GM21447 (cell line): ENCODE measurements at regions not wholly inside any gene's neighbourhood (a gene's known extent, or its start where the extent isn't known, plus 50 kb on each side); places are given as distances from the start of the nearest gene placed in this dataset.

ENCODE experiments used
- ATAC-seq: cut with Tn5 transposase; IDR thresholded peaks from one replicate; pipeline ENCODE4 v1.9.1; 2021; ENCODE audit not compliant: unreplicated experiment

DNA sequence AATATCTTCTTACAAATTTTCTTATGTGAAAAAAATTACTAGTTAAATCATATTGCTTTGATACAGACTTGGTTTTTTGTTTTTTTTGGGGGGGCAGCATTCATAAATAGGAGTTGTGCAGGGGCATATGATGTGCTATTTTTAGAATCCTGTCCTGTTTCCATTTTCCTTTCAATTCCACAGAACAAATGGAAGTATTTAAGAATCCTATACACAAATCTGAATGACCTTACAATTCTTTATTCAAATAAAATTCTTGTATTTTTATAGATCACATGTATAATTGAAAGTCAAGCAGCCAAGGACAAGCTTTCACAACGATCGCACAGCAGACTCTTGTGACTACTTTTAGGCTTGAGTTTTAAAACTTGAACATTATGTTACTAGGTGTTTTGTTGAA, 523.9 kb downstream of the ANKRD50 start:
- ATAC-seq: no peak

DNA sequence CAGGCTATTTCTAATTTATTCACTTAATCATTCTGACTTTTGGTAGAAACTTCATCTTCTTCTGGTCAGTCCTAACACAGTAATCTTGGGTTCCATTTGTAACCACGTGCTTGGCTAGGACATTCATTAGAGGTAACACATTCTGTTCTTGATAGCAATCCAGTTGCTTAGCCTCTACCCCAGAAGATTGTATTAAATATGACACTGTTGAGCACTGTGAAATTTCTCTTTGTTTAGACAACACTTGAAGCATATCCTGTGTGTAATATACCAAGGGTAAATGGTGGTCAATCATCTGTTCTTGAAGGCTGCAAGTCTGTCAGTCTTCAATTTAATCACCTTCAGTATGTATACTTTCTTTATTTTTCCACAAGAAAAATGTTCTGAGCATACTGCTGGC, 523.0 kb downstream of the ANKRD50 start:
- no peak for ATAC-seq

DNA sequence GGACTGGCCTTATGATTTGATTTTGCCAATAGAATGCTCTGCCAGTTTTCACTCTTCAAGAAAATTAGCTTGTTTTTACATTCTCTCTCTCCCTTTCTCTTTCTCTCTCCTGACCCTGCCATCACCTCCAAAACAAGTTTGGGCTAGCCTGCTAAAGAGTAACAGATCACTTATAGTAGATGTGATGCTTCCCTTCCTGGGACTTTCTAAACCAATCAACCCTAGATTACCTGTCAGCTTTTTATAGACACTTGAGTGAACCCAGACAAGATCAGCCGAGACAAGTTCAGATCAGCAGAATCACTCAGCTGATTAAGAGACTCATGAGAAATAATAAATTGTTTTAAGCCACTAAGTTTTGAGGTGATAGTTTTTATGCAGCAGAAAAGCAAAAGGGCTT, 521.2 kb downstream of the ANKRD50 start:
- no peak for ATAC-seq

DNA sequence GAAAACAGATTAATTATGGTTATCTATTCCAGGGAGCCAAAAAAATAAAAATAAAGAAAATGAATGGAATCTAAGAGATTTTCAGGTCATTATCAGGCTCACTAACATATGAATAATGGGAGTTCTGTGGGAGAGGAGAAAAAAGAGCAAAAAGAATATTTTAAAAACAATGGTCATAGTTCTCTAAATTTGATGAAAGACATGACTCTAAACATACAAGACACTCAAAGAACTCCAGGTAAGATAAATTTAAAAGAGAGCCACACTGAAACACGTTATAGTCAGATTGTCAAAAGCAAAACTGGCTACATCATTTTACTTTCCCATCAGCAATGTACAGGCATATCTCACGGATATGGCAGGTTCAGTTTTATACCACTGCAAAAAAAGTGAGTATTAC, 520.0 kb downstream of the ANKRD50 start:
- no peak for ATAC-seq

DNA sequence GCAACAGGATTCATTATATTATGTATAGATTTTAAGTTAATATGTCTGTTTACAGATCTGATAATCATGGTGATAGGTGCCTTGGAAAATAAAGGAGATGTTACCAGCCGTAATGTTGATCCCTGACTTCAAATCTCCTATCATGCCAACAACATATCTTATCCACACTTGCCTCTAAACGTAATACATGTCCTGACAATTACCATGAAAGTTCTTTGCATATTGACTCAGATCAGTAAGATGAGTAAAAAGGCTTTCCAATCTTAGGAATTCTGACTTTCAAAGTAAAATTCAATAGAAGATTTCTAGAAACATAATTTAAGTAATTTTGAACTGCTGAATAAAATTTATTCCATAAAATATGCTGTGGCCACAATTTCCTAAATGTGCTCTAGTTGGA, 513.3 kb downstream of the ANKRD50 start:
- no peak for ATAC-seq

DNA sequence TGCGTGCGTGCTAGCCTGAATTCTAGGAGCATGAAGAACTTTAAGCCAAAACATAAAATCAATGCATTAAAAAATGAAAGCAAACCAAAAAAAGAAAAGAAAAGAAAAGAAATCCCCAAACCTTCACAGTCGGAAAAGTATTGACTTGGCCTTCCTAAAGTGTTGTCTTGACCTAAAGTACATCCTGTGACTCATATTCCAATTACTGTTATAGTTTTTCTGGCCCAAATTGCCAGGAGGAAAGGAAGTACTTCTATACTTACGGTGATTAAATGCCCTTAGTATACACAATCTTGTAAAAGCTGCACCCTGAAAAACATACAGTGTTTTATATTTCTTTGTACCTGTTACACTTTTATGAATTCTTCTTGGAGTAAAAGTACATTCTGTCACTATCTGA, 512.8 kb downstream of the ANKRD50 start:
- ATAC-seq: no peak

DNA sequence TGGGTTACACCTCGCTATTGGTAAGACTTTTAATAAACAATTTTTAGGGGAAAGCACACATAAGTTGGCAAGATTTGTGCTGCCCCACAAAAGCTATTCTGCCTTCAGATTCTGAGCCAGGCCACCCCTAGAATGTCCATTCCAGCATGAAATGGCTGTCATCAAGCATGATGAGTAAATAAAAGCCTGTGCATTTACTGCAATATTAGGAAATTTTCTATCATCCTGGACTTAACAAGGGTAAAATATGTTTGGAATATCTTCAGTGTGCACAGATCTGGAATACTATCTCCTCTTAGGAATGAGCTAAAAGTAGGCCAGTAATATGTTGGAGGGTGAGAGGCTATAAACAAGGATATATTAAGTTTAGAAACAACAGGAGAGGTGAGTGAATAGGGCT, 510.9 kb downstream of the ANKRD50 start:
- ATAC-seq: no peak

DNA sequence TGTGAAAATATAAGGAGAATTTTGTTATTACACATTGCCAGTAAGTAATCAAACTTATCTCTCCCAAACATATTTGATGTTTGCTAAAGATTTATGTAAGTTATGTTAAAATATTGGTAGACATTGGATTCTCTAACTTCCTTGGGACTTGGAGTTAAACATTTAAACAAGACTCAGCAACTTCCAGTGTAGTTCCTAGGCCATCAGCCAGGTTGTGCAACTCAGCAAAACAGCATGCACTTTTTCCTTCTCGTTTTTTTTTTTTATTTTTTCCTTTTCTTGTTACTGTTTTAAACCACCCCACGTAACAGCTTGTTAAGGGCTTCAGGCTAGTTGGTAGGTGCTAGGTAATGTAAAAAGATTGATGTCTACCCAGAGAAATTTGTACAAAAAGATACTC, 510.4 kb downstream of the ANKRD50 start:
- no peak for ATAC-seq

DNA sequence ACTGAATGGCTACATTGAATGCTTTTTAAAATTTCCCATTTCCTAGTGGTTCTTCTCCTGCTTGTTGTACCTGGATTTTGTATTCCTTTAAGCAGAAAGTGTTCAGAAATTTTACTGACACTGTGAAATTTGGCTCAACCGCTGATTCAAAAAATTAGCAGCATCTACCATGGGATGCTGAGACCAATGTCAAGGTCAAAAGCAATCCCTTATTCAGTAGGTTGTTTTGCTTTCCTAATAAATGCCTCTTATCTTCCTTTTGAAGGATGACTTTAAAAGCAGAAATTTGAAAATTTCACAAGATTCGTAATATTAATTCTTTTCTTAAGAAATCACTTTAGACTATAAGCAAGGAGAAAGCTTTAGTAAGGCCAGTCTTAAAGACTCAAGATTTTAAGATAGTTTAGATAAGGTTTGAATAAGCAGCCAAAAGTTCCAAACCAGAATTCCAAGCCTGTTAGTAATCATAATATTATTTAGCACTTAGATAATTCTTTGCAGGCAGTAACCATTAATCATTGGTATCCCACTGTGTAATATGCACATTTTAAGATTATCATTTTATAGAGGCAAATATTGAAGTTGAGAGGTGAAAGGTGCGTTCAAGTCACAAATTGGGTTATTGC, 508.8 kb downstream of the ANKRD50 start:
- ATAC-seq: no peak

DNA sequence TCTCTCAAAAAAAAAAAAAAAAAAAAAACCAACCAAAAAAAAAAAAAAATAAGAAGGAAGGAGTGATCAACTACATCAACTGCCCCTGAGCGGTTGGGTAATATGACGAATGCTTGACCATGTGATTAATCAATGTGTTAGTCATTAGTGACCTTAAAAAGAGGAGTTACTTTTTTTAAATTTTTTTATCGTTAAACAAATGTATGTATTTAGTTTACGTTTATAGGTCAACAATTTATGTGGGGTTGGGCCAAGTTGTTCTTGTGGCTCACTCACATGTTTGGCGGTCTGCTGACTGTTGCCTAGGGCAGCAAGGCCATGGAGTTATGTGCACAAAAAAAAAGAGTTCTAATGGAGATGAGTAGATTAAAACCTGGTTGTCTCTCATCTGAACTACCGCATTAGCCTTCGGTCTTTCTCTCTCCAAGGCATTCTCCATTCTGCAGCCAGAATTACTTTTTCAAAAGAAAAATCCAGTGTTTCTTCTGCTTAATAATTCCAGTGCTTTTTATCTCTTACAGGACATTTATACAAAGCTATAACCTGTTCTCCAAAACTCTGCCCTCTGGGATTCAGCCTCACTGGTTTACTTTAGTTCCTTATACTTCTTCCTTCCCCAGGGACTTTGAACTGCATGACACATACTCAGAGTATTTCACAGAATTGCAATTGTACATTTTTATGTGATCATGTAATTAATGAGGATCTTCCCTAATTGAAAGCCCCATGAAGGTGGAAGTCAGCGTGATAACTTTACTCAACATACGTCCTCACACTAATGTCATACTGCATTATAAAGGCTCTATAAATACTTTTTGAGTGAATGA, 505.5 kb downstream of the ANKRD50 start:
- no peak for ATAC-seq

DNA sequence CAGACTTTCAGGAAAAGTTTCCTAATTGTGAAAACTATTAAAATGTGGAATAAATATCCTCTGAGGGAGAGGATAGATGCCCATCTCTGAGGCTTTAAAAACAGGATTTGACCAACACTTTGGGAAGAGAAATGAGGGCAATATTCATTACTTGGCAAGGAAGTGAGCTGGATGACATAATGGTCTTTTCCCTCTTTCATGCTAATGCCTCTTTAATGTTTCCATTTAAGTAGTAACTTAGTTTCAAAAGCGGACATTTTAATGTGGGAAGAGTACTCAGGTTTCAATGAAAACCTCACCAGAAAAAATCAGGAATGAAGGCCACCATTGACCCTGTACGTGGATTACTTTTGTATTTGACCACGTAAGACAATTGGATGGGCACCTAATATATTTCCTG, 503.3 kb downstream of the ANKRD50 start:
- no peak for ATAC-seq

DNA sequence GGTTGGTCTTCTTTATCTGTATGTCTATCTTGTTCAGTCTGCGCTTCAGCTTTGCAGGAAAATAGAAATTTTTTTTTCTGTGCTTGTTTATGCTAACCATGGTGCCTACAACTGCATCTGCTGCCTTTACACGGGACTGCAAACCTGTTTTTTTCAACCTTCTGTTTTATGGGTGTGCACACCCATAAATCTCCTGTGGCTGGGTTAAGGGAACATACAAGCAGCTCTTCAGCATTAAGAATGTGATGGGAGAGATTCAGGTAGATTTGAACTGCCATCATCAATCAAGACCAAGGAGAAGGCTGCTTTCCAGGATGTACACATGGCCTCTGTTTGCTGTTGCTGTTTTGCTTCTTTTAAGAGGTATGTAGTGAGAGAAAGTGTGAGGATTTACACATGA, 502.9 kb downstream of the ANKRD50 start:
- no peak for ATAC-seq

DNA sequence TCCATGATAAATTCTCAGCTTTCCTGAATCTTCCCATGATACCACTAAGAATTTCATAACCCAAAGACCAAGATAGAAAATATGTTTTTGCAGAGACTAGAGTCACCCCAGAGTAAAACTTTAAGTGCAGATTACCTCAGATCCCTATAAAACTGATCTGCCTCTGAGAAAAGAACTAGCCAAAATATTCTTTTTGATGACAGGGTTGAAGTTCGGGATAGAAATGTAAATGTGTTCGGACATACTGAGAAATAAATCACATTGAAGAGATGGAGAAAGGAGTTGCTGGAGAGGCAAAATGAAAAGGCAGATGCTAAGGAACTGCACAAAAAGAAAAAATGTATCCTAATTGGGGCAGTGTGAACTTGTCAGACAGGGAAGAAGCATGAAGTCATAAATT, 501.8 kb downstream of the ANKRD50 start:
- ATAC-seq: no peak

DNA sequence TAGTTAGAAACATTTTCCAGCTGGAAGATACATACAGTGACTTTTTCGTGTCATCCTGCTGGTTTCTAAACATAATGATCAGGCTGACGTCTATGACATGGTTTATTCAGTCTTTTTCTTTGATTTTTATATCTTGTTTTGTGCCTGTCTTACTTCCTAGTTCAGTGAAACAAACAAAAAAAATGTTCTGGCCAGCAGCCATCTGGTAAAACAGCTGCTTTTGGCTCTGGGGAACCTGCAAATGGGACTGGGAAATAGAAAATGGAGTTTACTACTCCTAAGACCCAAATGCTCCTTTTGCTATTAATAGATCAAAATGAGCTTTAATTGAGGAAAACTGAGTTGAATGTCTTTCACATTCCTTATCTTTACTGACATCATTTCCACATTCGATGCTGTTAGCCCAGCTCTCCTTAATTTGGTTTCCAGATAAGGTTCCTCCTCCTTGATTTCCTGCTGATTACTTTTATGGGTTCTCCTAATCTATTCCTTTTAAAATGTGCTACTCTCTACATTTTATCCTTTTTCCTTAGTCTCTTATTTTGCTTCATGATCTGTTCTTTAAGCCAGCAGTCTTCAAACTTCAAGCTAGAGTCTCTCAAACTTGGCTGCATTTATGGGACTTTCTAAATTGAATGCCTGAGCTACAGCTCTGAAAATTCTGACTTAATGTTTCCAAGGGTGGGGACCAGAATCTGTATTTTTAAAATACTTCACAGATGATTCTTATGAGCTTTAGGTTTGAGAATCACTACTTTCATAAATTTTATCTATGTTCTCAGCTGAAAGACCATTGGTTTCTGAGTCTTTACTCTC, 499.5 kb downstream of the ANKRD50 start:
- no peak for ATAC-seq

DNA sequence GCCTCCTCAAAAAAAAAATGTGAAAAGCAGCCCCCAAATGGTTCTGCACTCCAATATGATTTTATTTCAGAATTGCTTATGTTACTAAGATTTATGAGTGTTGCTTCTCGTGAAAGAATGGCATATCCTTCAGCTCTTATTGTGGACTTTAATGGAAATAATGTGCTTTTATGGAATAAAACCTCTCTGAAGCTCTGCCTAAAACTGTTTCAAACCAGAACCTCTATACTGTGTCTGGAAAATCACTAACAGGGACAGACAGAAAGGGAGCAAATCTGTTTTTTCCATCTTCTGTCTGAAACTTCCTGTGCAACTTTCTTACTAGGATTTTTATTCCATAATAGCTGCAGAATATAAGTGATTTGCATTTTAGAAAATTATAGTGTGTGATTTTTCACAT, 493.1 kb downstream of the ANKRD50 start:
- ATAC-seq: no peak

DNA sequence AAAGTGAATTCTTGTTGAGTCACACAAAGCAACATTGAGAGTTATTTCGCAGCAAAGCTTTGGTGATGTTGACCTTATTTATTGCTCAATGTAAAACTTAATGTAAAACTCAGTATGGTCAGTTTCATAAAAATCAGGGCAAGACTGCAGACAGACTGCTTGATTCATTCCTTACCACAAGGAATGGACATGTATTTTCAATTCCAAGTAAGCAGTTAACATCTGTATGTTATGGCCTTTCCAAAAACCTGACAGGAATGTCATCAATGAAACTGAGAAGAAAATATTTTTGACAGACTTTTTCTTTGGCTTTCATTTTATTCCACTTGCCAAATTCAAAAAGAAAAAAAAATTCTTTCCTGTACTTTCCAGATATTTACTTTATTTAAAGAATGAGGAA, 488.3 kb downstream of the ANKRD50 start:
- ATAC-seq: no peak

DNA sequence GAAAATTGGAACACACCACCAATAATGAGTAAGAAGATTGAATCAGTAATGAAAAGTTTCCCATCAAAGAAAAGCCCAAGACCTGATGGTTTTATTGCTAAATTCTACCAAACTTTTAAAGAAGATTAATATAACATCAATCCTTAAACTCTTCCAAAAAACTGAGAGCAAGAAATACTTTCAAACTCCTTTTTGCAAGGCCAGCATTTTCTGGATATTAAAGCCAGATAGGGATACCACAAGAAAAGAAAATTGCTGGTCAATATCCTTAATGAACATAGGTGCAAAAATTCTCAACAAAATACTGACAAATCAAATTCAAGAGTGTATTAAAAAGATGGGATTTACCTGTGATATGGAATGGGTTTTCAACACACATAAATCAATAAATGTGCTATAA, 484.6 kb downstream of the ANKRD50 start:
- no peak for ATAC-seq

DNA sequence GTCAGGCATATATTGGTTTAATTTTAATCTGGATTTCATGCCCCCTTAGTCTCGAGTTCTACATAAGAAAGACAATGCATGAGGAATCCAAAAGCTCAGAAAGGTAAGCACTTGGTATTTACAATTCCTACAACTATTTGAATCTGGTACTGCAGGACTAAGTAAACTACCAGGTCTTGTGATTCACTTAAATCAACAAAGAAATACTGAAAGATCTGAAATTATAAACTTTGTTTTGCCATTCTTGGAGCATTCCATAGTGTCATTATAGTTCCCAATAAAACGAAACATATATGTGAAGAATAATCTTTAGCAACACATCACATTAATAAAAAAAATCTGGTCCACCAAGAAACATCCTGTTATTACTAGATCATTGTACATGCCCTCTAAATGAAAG, 482.3 kb downstream of the ANKRD50 start:
- ATAC-seq: no peak

DNA sequence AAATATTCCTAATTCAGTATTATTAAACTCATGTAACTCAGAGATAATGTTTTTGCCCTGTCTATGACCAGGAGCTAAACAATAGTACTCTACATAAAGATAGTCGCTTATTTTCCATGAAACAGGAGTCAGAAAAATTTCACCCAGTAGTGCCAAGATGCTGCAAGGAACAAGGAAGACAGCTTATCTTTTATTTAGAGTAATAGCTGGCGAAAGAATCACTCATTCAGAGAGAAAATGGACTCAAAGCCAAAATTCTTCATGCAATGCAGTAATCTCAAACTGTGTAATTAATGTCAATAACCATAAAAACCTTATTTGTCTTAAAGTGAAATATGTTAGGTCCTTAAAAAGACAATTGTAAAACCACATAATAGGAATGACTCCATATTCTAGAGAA, 477.8 kb downstream of the ANKRD50 start:
- no peak for ATAC-seq

DNA sequence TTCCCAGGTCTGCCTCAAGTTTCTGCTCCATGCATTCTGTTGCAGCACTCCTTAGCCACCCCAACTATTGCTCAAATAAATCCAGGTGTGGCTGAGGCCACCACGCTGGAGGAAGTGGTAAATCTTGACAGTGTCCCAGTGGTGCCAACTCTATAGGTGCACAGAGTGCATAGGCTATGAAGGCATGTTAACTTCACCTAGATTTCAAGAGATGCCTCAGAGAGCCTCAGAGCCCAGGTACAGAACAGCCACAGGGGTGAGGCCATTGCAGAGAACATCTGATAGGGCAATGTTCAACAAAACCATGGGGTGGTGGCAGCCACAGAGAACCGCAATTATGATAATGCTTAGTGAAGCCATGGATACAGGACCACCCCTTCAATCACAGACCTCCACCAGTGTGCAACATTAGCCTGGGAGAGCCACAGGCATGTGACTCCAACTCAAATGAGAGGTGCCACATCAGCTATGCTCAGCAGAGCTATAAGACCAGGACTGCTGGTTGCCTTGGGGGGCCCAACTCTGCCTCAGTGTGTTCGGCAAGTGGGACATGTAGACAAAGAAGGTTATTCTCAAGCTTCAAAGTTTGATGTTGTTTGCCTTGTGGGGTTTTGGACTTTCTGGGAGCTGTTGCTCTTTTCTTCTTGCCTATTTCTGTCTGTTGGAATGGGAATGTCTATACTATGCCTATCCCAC, 468.7 kb downstream of the ANKRD50 start:
- no peak for ATAC-seq

DNA sequence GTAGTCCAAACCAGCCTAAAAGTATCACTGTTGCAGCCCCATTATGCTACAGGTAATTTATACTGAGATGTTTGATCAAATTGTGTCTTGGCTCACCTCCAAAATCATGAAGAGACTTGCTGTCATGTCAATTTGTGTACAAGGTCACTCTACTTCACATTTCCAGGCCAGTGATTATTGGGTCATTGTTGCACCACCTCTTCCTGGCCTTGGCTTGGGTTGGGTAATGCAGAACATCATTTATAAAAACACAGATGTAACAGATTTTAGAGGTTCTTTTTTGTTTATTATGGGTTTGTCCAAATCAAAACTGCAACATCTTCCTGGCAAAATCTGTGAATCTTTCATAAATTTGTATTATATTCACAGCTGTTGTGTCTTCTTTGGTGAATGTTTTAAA, 459.5 kb downstream of the ANKRD50 start:
- no peak for ATAC-seq
